Activated T-cell treated with anti-CD3 and anti-CD28 coated beads, Interleukin-2, amount 50 U/mL, for 72 hours (primary cell): ENCODE measurements at regions not wholly inside any gene's neighbourhood (a gene's known extent, or its start where the extent isn't known, plus 50 kb on each side); places are given as distances from the start of the nearest gene placed in this dataset.
A peak's percentile ranks its signal among the peaks of the same experiment; 100 is the strongest.

Experiments
- ATAC-seq, 2 donors: fragments of 150-1000 bp; cut with Tn5 transposase; replicated peaks in 1 of 2; 2 replicates each; pipeline ENCODE4 v1.10.0; 2021; ENCODE audit warnings: moderate library complexity in 2 of 2, mild to moderate bottlenecking in 1 of 2
- DNase-seq, 2 donors: peaks; one replicate each; pipeline ENCODE4 v3.0.0; 2021 to 2022; ENCODE audit warnings: mixed read lengths in 1 of 2
- H3K27ac Mint-ChIP-seq: one replicate; pipeline ENCODE4 v1.8.0; 2022; ENCODE audit warnings: mild to moderate bottlenecking, moderate library complexity, mixed read lengths
- H3K27me3 Mint-ChIP-seq: one replicate; pipeline ENCODE4 v1.8.0; 2022; ENCODE audit warnings: low read depth, mixed read lengths
- H3K36me3 Mint-ChIP-seq, 2 donors: one replicate each; pipeline ENCODE4 v1.8.0; 2022; ENCODE audit warnings: mixed read lengths in 2 of 2, mild to moderate bottlenecking in 1 of 2; ENCODE audit not compliant: insufficient read depth in 2 of 2
- H3K4me1 Mint-ChIP-seq: one replicate; pipeline ENCODE4 v1.8.0; 2022; ENCODE audit warnings: low read depth, mixed read lengths
- H3K4me3 Mint-ChIP-seq, 2 donors: one replicate each; pipeline ENCODE4 v1.8.0; 2022; ENCODE audit warnings: mild to moderate bottlenecking in 2 of 2, mixed read lengths in 2 of 2, moderate library complexity in 2 of 2
- H3K9me3 Mint-ChIP-seq, 2 donors: one replicate each; pipeline ENCODE4 v1.8.0; 2022; ENCODE audit warnings: mixed read lengths in 2 of 2

DNA sequence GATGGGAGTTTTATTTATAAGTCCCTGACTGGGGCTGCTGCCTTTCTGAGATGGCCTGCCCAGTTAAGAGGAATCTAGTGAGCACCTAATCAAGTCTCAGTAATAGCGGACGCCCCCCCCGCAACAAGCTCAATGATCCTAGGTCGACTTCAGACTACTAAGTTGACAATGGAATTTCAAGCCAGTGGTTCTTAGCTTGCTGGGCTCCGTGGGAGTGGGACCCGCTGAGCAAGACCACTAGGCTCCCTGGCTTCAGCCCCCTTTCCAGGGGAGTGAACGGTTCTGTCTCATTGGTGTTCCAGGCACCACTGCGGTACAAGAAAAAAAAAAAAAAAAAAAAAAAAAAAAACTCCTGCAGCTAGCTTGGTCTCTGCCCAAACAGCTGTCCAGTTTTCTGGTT is 156.8 kb upstream of the CARD18 start:
- no peak for ATAC-seq
- H3K4me3 Mint-ChIP-seq: no peak overlapping the region
- no peak for DNase-seq
- no peak overlapping the region for H3K27ac Mint-ChIP-seq
- peaks cover 6% of the 10 kb centered on the region in 2 donors for H3K36me3 Mint-ChIP-seq
- H3K4me1 Mint-ChIP-seq: peaks cover 15% of the 10 kb centered on the region
- peaks cover 2 to 5% of the 10 kb centered on the region in 2 donors for H3K9me3 Mint-ChIP-seq
- H3K27me3 Mint-ChIP-seq: peaks cover 16% of the 10 kb centered on the region

DNA sequence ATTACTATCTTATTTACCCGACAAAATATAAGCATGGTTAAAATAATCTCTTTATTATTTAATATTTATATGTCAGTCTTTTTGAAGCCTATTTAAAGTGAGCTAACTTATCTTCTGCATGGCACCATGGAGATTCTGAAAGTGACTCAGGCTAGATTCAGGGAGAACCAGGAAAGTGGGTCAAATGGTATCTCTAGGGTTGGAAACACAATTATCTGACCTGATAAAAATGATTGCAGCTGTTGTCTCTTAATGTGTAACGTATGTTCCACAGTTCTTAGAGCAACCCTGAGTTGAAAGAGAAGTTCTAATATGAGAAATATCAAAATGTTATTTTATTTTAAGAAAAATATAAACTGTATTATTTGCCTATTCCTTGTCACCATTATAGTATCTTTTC is 143.1 kb upstream of the CARD18 start:
- no peak for DNase-seq
- Mint-ChIP-seq H3K27me3 (peaks cover 26% of the 10 kb centered on the region), H3K27ac (no peak overlapping the region), H3K4me1 (no peaks in the 10 kb centered on the region), H3K36me3 (peaks cover 0 to 3% of the 10 kb centered on the region in 2 donors), H3K9me3 (peaks cover 0 to 2% of the 10 kb centered on the region in 2 donors), H3K4me3 (no peak overlapping the region)
- no peak for ATAC-seq

DNA sequence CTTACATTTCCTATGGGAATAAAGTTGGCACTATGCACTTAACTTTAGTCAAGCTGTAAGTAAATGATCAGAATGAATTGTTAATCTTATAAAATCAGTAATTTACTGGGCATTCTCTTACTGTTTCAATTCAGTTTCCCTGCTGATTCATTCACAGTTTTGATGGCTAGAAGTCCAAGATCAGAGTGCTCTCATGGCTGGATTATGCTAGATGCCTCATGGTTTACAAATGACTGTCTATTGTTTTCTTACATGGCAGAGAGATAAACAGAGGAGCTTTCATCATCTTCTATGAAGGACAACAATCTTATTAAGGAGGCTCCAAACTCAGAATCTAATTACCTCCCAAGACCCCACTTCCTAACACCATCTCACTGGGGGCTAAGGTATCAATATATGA is 135.1 kb upstream of the CARD18 start:
- DNase-seq (no peak), ATAC-seq (no peak)
- Mint-ChIP-seq H3K27me3 (peaks cover 4% of the 10 kb centered on the region), H3K4me3 (no peak overlapping the region), H3K9me3 (peaks cover 0 to 2% of the 10 kb centered on the region in 2 donors), H3K27ac (no peak overlapping the region), H3K4me1 (no peaks in the 10 kb centered on the region), H3K36me3 (no peaks in the 10 kb centered on the region)

DNA sequence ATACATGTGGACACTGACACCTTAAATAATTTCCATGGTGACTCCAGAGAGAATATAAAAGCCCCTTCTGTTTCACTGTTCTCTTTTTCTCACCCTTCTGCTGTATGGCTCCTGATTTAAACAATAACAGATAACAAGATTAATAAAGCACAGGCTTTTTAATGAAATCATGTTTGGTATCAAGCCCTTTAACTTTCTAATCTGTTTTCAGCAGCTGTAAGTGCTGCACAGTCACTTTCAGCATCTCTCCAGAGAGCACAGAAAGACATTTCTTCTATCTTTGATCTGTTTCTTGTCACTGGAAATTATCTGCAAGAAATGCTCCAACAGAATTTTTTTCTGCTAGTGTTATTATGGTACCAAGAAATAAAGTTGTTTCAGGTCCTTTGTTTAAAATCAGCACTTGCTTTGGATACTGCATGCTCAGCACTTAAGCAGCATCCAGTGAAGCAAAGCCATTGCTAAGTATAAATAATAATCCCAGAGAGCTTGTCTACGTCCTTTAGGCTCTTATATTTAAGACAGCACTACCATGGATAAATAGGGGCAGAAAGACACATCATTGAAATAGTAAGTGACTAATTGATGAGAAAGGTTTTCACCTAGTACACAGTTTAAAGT is 134.2 kb upstream of the CARD18 start:
- Mint-ChIP-seq H3K9me3 (peaks cover 0 to 2% of the 10 kb centered on the region in 2 donors), H3K36me3 (no peaks in the 10 kb centered on the region), H3K27me3 (peaks cover 4% of the 10 kb centered on the region), H3K4me3 (no peak overlapping the region), H3K27ac (no peak overlapping the region), H3K4me1 (no peaks in the 10 kb centered on the region)
- ATAC-seq (no peak), DNase-seq (no peak)

DNA sequence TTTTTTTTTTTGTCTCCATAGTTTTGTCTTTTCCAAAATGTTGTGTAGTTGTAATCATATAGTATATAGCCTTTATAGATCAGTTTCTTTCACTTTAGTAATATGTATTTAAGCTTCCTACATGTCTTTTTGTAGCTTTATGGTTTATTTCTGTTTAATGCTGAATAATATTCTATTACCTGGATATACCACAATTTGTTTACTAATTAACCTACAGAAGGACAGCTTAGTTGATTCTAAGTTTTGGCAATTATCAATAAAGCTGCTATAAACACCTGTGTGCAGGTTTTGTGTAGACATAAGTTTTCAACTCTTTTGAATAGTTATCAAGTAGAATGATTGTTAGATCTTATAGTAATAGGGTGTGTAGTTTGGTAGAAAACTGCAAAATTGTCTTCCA is 130.3 kb upstream of the CARD18 start:
- no peaks in the 10 kb centered on the region for H3K36me3 Mint-ChIP-seq

DNA sequence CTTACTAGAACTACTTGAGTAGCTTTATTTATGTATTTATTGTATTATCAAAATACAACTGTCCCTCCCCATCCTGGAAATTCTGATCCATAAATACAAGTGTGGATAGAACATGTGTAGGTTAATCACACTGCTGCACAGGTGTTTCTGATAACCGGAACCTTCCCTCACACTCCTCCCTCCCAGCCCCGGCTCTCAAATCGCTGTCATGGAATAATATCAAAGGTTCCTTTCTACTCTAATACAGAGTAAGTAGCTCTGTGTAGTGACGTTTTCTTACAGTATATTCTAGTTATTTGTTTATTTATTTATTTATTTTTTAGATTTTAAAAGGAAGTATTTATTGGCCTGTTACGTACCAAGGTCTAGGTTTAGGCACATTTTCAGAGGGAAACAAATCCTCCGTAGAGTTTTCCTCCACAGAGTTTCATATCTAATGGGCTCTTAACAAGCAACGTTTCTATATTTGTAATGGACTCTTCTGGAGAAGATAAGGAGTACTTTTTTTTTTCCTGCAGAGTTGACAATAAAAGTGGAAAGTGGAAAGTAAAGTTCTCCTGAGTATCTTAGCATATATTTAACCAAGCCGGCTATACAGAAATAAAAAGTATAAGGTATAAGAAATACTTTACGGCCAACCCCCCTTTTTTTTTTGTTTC is 129.0 kb upstream of the CARD18 start:
- Mint-ChIP-seq H3K27me3 (no peaks in the 10 kb centered on the region), H3K4me3 (no peak overlapping the region), H3K4me1 (no peaks in the 10 kb centered on the region), H3K9me3 (peaks cover 0 to 2% of the 10 kb centered on the region in 2 donors), H3K27ac (no peak overlapping the region), H3K36me3 (no peaks in the 10 kb centered on the region)
- no peak for DNase-seq
- ATAC-seq: no peak

More for the DNA sequence above, 130.3 kb upstream of the CARD18 start:
- no peak for ATAC-seq
- Mint-ChIP-seq H3K4me3 (no peak overlapping the region), H3K9me3 (peaks cover 0 to 2% of the 10 kb centered on the region in 2 donors), H3K27ac (no peak overlapping the region), H3K4me1 (no peaks in the 10 kb centered on the region), H3K27me3 (peaks cover 4% of the 10 kb centered on the region)
- DNase-seq: no peak

DNA sequence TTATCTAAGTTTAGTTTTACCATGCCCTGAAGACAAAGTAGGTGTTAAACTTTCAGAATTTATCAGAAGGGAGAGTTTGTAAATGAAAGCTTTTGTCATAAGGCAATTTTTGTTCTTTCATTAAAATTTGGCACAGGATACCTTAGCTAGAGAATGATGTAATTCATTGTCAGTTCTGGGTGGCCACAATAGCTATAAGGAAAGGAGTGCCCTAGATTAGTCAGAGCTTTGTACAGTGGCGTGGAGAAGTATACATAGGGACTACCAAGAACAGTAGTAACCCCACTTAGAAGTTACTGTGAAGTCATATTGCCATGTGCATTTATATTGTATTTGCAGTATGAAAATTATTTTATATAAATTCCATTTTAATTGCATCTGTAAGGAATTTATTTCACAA is 126.3 kb upstream of the CARD18 start:
- DNase-seq (no peak), ATAC-seq (peak; percentile 56 to 90)
- Mint-ChIP-seq H3K4me3 (no peak overlapping the region), H3K4me1 (no peaks in the 10 kb centered on the region), H3K9me3 (no peaks in the 10 kb centered on the region), H3K27ac (no peak overlapping the region), H3K27me3 (peaks cover 7% of the 10 kb centered on the region), H3K36me3 (no peaks in the 10 kb centered on the region)

DNA sequence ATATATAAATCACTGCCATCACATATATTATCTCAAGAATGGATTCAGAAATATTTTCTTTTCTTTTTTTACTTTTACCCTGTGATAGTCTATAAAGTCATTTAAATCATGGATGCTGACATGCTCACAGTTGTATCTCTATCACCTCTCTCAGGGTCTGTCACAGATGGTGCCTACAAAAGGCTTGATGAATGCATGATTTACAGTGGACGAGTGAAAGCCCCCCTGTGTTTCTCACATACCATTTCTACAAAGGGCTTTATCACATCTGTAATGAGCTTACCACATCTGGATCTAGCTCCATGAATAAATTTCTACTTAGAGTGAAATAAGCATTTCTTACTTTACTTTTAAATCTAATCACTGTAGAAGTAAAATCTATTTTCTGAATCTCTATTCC is 121.4 kb upstream of the CARD18 start:
- Mint-ChIP-seq H3K27ac (no peak overlapping the region), H3K4me1 (no peaks in the 10 kb centered on the region), H3K36me3 (no peaks in the 10 kb centered on the region), H3K9me3 (no peaks in the 10 kb centered on the region), H3K4me3 (no peak overlapping the region), H3K27me3 (peaks cover 7% of the 10 kb centered on the region)
- no peak for ATAC-seq
- no peak for DNase-seq

DNA sequence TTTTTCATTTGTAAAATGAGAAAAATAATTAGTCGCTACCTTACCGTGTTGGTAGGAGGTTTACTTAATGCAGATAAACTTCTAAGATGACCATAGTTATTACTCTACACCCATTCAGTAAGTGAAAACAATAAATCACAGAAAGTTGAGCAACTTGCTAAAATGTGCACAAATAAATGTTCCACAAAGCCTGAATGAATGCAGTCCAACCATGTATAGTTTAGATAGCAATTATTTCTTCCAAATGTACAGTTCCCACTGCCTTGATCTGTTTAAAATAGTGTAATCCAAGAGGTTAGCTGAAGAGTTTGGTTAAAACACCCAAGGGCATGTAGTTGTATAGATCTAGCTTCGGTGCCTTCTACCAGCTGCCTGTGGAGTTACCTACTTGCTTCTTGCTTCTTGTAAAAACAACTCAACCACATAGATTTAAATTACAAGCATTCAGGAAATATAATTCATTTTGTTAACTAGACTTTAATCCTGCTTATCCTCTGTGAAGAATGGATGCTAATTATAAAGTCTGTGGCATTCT is 106.3 kb upstream of the CARD18 start:
- no peaks in the 10 kb centered on the region for H3K27me3 Mint-ChIP-seq
- ATAC-seq: no peak
- no peak for DNase-seq
- no peaks in the 10 kb centered on the region for H3K36me3 Mint-ChIP-seq
- H3K4me1 Mint-ChIP-seq: no peaks in the 10 kb centered on the region
- H3K9me3 Mint-ChIP-seq: peaks cover 0 to 3% of the 10 kb centered on the region in 2 donors
- no peak overlapping the region for H3K4me3 Mint-ChIP-seq
- H3K27ac Mint-ChIP-seq: no peak overlapping the region

DNA sequence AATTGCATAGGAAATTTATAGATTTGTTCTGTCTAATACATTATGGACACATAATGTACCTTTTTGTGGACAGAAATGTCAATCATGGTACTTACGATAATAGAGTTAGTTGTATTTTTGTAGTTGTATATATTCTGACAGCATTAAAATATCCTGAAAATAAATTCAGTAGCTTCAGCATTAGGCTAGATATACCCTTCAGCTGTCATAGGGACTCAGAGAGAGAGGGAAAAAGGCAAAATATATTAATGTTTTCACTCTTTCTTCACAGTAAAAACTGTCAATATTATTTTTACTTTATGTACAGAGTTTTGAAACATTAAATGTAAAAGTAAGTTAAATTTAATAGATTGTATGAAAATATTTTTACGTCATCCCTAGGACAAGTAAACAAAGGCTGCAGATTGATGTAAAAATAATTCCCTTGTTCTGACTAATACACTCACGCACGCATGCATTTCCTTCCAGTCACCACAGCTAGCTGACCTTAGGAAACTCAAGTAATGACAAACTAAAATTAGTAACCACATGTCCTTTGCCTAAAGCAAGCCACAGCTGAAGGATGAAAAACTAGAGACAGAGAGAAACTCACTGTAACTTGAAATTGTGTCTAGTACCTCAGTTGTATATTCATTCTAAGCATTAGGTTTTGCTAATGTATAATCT is 104.7 kb upstream of the CARD18 start:
- no peak for ATAC-seq
- no peaks in the 10 kb centered on the region for H3K36me3 Mint-ChIP-seq
- no peak overlapping the region for H3K4me3 Mint-ChIP-seq
- no peaks in the 10 kb centered on the region for H3K4me1 Mint-ChIP-seq
- DNase-seq: no peak
- no peak overlapping the region for H3K27ac Mint-ChIP-seq
- peaks cover 0 to 3% of the 10 kb centered on the region in 2 donors for H3K9me3 Mint-ChIP-seq
- H3K27me3 Mint-ChIP-seq: no peaks in the 10 kb centered on the region

DNA sequence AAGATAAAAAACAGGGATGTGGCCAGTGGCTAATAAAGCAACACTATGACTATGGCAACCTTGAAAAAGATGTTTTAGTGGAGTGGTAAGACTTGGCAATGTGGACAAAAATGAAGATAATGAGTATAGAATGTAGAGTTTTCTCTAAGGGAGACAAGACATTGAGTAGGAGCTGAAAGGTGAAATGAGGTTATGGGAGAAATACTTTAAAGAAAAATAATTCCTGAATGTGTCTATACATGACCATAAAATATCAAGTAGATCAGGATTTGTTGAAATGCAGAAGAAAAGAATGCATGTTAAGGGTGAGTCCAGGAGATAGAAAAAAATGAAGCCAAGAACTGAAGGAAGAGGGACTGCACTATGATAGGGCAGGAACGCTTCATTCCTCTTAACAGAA is 101.6 kb upstream of the CARD18 start:
- DNase-seq (no peak), ATAC-seq (no peak)
- H3K36me3 Mint-ChIP-seq: no peaks in the 10 kb centered on the region
- H3K4me1 Mint-ChIP-seq: no peaks in the 10 kb centered on the region
- peaks cover 0 to 3% of the 10 kb centered on the region in 2 donors for H3K9me3 Mint-ChIP-seq
- no peaks in the 10 kb centered on the region for H3K27me3 Mint-ChIP-seq
- H3K27ac Mint-ChIP-seq: no peak overlapping the region
- no peak overlapping the region for H3K4me3 Mint-ChIP-seq

DNA sequence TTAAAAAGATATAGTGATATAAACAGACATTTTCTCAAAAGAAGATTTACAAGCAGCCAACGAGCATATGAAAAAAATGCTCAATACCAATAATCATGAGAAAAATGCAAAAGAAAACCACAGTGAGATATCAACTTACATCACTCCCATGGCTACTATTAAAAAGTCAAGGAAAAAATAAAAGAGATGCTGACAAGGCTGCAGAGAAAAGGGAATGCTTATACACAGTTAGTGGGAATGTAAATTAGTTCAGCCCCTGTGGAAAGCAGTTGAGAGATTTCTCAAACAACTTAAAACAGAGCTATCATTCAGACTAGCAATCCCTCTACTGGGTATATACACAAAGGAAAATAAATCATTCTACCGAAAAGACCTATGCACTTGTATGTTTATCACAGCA is 97.1 kb upstream of the CARD18 start:
- Mint-ChIP-seq H3K9me3 (peaks cover 0 to 3% of the 10 kb centered on the region in 2 donors), H3K27ac (no peak overlapping the region), H3K27me3 (no peaks in the 10 kb centered on the region), H3K4me1 (no peaks in the 10 kb centered on the region), H3K4me3 (no peak overlapping the region), H3K36me3 (no peaks in the 10 kb centered on the region)
- ATAC-seq (no peak), DNase-seq (no peak)

DNA sequence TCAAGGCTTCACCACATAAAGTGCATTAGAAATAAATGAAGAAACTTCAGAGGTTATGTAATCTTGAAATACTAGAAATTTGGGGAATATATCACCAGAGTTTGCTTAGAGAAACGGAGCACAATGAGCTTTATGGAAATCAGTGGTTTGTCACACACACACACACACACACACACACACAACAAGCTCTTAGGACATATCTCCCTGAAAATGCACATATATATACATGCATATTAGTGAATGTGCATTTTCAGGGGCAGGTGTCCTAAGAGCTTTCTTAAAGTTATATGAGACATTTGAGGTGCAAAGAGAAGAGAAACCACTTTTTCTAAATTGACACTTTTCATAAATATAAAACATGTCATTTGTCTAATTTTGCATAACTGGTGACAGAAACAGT is 93.7 kb upstream of the CARD18 start:
- Mint-ChIP-seq H3K36me3 (no peaks in the 10 kb centered on the region), H3K27me3 (peaks cover 13% of the 10 kb centered on the region), H3K4me3 (no peak overlapping the region), H3K9me3 (no peaks in the 10 kb centered on the region), H3K4me1 (no peaks in the 10 kb centered on the region), H3K27ac (no peak overlapping the region)
- no peak for ATAC-seq
- no peak for DNase-seq
